Retina (tissue), 1 donor: ENCODE measurements at regions not wholly inside any gene's neighbourhood (a gene's known extent, or its start where the extent isn't known, plus 50 kb on each side); places are given as distances from the start of the nearest gene placed in this dataset.

Experiments
- DNase-seq: peaks from one replicate; pipeline ENCODE4 v3.0.0-alpha.2; 2016

DNA sequence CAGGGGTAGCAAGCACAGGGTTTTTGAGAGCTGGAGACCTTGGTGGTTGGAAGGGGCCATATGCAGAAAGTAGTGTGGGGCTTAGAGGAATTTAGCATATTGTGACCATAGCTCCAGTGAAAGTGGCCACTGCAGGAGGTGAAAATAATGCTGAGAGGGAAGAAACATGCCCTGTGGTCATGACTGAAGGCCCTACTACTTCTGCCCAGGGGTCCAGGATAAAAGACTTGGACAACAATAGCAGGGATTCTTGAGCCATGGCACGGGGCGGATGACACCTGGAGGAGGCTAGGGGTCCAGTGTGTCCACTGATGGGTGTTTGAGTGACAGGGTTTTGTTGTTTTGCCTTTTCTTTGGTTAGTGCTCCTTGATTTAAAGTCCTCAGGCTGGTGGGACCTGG, 694.6 kb downstream of the CPS1 start:
- no peak for DNase-seq

DNA sequence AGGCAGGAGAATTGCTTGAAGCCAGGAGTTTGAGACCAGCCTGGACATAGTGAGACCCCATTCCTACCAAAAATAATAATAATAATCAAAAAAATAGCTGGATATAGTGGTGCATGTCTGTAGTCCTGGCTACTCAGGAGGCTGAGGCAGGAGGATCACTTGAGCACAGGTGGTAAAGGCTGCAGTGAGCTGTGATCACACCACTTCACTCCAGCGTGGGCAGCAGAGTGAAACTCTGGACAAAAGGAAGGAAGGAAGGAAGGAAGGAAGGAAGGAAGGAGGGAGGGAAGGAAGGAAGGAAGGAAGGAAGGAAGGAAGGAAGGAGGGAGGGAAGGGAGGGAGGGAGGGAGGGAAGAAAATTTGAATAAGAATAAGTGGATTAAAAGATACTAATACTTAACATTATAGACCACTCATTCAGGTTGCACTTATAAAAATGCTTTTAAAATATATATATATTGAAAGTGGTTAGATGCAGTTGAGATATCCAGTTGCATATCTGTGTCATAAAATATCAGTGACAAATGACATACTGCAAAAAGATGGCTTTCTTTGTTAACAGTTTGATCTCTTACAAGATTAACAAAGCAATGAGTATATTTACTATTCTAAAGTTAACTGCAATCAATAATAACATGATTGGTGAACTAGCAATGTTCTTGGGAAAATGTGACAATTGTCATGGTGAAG, 702.4 kb downstream of the CPS1 start:
- no peak for DNase-seq

DNA sequence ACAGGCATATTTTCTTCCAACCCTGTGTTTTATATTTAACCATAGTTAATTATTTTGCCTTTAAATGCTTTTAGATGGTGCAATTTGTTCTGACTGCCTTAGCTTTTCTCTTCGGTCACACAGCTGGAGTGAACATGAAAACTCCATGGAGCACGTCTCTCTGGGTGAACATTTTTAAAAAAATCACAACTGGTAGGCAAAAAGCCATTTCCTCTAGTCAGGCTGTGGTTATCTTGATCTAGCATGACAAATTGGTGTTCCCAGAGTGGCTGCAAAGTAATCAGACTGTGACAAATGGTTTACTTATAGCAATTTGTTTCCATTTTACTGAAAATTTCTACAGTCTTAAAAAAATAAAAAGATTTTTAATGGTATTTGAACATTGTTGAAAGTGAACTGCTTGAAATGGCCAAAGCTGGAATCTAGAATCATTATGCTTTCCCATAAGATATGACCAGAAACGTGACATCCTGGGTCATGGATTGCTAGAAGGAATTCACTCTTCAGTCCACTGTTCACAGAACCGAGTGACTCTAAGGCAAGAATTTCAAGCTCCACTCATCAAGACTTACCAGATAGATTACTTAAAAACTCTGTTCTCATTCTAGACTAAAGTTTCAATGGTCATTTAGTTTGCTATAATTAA, 703.6 kb downstream of the CPS1 start:
- no peak for DNase-seq

DNA sequence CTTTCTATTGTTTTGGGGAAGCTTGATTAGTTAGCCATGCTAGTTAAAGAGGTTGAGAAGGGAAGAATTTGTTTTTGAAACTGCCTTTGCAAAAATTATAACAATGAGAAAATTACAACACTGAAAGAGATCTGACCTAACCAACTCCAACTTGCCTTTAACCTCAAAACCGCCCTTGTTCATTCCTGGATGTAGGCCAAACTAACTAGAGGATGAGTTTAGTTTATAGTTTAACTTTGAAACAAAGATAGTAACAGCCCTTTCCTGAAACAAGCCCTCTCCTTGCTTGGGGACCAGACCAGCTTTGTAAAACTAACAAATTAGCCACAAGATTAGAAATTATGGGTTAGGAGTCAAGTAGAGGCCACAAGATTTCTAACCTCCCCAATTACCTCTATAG, 713.9 kb downstream of the CPS1 start:
- no peak for DNase-seq

DNA sequence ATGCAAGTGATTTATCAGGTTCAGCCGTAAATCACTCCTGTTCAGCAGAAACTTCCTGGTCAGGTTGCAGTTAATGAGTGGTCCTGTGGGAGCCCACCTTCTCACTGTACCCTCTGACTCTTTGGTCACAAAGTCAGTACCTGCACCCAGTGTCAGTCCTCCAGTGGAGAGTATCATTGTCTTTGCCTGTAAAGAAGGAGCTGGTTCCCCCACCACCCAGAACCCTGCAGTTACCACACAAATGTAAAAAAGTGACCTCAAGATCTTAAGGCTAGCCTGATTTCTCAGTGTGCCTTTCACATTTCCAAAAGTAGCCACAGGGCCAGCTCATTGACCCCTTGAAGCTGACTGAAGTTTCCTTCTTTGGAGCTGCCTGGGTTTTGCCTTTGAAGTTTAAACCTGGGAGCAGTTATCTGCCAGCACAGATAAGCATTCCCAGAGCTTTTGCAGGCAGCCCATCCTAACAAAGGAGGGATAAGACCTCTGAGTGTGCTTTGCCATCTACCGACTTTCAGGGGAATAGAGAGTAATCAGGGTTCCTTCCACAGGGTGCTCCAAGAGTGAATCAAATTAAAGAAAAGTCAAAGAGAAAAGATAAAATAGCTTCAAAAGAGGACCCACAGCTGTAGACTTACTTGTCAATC, 725.2 kb downstream of the CPS1 start:
- DNase-seq: no peak

DNA sequence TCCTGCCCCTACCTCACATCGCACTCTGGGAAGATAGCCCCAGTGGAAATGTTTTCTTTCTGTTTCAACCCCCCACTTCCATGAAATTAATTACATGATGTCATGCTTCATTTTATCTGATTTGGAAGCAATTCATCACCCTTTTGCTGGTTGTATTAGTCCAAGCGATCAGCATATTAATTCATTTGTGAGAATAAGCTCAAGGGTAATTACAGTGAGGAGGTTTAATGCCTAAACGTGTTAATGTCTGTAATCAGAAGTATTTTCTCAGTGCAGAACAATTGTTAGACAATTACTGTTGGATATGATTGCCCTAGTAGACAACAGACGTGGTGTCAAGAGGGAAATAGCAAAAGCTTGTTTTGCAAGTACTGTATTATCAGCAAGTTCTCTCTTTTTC, 746.3 kb downstream of the CPS1 start:
- DNase-seq: no peak

DNA sequence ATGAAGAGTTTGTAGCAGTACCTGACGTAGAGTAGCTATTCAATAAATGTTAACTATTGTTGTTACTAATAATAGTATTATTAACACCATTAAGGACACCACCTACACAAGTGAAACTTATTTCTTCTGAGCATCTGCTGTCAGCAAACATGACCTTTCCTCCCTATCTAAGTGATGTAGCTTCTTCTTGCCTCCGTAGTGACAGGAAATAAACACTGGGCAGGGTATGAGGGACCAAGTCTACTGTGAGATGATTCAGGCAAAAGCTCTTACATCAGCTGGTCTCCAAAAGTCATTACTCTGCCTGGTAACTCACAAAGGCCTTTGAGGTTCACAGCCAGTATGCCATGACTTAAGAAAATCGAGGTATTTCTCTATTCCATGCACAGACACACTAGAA, 750.5 kb downstream of the CPS1 start:
- no peak for DNase-seq
